SK-N-SH (cell line): ENCODE measurements at regions not wholly inside any gene's neighbourhood (a gene's known extent, or its start where the extent isn't known, plus 50 kb on each side); places are given as distances from the start of the nearest gene placed in this dataset.

Experiments
- CTCF ChIA-PET: fragments of 300-600, 350-600 bp; formaldehyde crosslinking; extraction: SDS; loops from one replicate; lab custom pipeline; 2021; lab: Yijun Ruan, JAX
- POLR2A ChIA-PET: fragments of 350-600 bp; sonication (Branson Sonifier 250); formaldehyde crosslinking; extraction: SDS; loops from one replicate; lab custom pipeline; 2020; ENCODE audit warnings: antibody characterized with exemption, inconsistent platforms; lab: Yijun Ruan, JAX
- DNase-seq: peaks from one replicate; pipeline ENCODE4 v3.0.0; 2012
- H2AFZ ChIP-seq: fragments of 200-600 bp; sonication (generic); 2 replicates; pipeline ENCODE4 v1.8.1; 2016; ENCODE audit warnings: antibody characterized with exemption, mild to moderate bottlenecking, low read depth
- H3F3A ChIP-seq: fragments of 200-600 bp; sonication (generic); replicated peaks from 2 replicates; pipeline ENCODE3; 2016; ENCODE audit warnings: antibody characterized with exemption, mild to moderate bottlenecking; ENCODE audit not compliant: insufficient read depth
- H3K27ac ChIP-seq, 2 experiments: fragments of 200-500 bp in 1 of 2; fragments of 200-600 bp in 1 of 2; sonication (Bioruptor generic) in 1 of 2; sonication (generic), shearing (Covaris generic) in 1 of 2; 2 replicates each; pipeline versions ENCODE4 v1.5.1 to v1.6.1; 2014 to 2016; ENCODE audit warnings: low read depth in 2 of 2, inconsistent platforms in 1 of 2, low read length in 1 of 2, mild to moderate bottlenecking in 1 of 2, mixed read lengths in 1 of 2
- H3K27me3 ChIP-seq: fragments of 200-600 bp; sonication (generic), shearing (Covaris generic); 2 replicates; pipeline ENCODE4 v1.6.1; 2016; ENCODE audit warnings: mixed run types; ENCODE audit not compliant: insufficient read depth
- H3K36me3 ChIP-seq, 2 experiments: fragments of 200-500 bp in 1 of 2; fragments of 200-600 bp in 1 of 2; sonication (Bioruptor generic) in 1 of 2; sonication (generic) in 1 of 2; replicated peaks in 1 of 2; 2 replicates each; pipeline versions ENCODE3 to v1.5.1; 2014 to 2016; ENCODE audit warnings: low read length in 1 of 2, mild to moderate bottlenecking in 1 of 2; ENCODE audit not compliant: insufficient read depth in 2 of 2, control insufficient read depth in 1 of 2
- H3K4me1 ChIP-seq, 2 experiments: fragments of 200-500 bp in 1 of 2; fragments of 200-600 bp in 1 of 2; sonication (Bioruptor generic) in 1 of 2; sonication (generic), shearing (Covaris generic) in 1 of 2; 2 replicates each; pipeline versions ENCODE4 v1.5.1 to v1.6.1; 2014 to 2016; ENCODE audit warnings: low read depth in 1 of 2, low read length in 1 of 2, mixed run types in 1 of 2; ENCODE audit not compliant: insufficient read depth in 2 of 2, control insufficient read depth in 1 of 2
- H3K4me2 ChIP-seq: fragments of 200-600 bp; sonication (generic), shearing (Covaris generic); 2 replicates; pipeline ENCODE4 v1.6.1; 2017; ENCODE audit warnings: mixed run types
- H3K4me3 ChIP-seq, 2 experiments: fragments of 200-500 bp in 1 of 2; fragments of 200-600 bp in 1 of 2; sonication (Bioruptor generic) in 1 of 2; sonication (generic), shearing (Covaris generic) in 1 of 2; 2 replicates each; pipeline versions ENCODE4 v1.5.1 to v1.8.1; 2014 to 2016; ENCODE audit warnings: low read depth in 2 of 2, inconsistent platforms in 1 of 2, low read length in 1 of 2, mild to moderate bottlenecking in 1 of 2, mixed read lengths in 1 of 2, moderate library complexity in 1 of 2
- H3K79me2 ChIP-seq: fragments of 200-600 bp; sonication (generic); 2 replicates; pipeline ENCODE4 v1.8.1; 2017; ENCODE audit warnings: mild to moderate bottlenecking; ENCODE audit not compliant: insufficient read depth
- H3K9ac ChIP-seq: fragments of 200-600 bp; sonication (generic); 2 replicates; pipeline ENCODE4 v1.6.1; 2017; ENCODE audit warnings: mixed run types
- H3K9me2 ChIP-seq: fragments of 200-600 bp; sonication (generic); 2 replicates; pipeline ENCODE4 v1.6.1; 2017; ENCODE audit warnings: mixed run types
- H3K9me3 ChIP-seq: fragments of 200-600 bp; sonication (generic); 2 replicates; pipeline ENCODE4 v1.6.1; 2017; ENCODE audit warnings: mixed run types, mild to moderate bottlenecking, moderate library complexity
- H4K20me1 ChIP-seq: fragments of 200-600 bp; sonication (generic); 2 replicates; pipeline ENCODE4 v1.6.1; 2017; ENCODE audit warnings: mild to moderate bottlenecking, mixed run types; ENCODE audit not compliant: insufficient read depth
- CHD2 ChIP-seq: fragments of 150-350 bp; IDR thresholded peaks from 2 replicates; pipeline ENCODE4 v1.6.1; 2018; ENCODE audit warnings: low read length; ENCODE audit not compliant: partially characterized antibody
- CTCF ChIP-seq: fragments of 200-600 bp; sonication (generic); IDR thresholded peaks from 2 replicates; pipeline ENCODE4 v1.6.1; 2017; ENCODE audit warnings: antibody characterized with exemption, mild to moderate bottlenecking, moderate library complexity
- ELF1 ChIP-seq: IDR thresholded peaks from 2 replicates; pipeline ENCODE4 v1.4.0; 2012
- EP300 ChIP-seq, 2 experiments: IDR thresholded peaks; 2 replicates each; pipeline versions ENCODE4 v1.4.0 to v1.6.1; 2012; ENCODE audit warnings: borderline replicate concordance in 1 of 2, low read depth in 1 of 2, low read length in 1 of 2
- EZH2phosphoT487 ChIP-seq: fragments of 200-600 bp; sonication (generic); IDR thresholded peaks from 2 replicates; pipeline ENCODE4 v1.6.1; 2017; ENCODE audit warnings: low read depth, mixed run types, mild to moderate bottlenecking, antibody characterized with exemption, moderate library complexity, borderline replicate concordance
- IRF3 ChIP-seq: fragments of 150-350 bp; IDR thresholded peaks from 2 replicates; pipeline ENCODE4 v1.6.1; 2016; ENCODE audit warnings: mild to moderate bottlenecking, low read depth, low read length
- MEF2A ChIP-seq: IDR thresholded peaks from 2 replicates; pipeline ENCODE4 v1.4.0; 2012; ENCODE audit warnings: low read depth, borderline replicate concordance
- MXI1 ChIP-seq: IDR thresholded peaks from 2 replicates; pipeline ENCODE4 v1.6.1; 2012; ENCODE audit warnings: mild to moderate bottlenecking, low read depth, low read length, improper control_type of control experiment
- NFIC ChIP-seq: IDR thresholded peaks from 2 replicates; pipeline ENCODE4 v1.4.0; 2012; ENCODE audit warnings: borderline replicate concordance
- NRF1 ChIP-seq: IDR thresholded peaks from 2 replicates; pipeline ENCODE4 v1.6.1; 2012; ENCODE audit warnings: low read depth, mild to moderate bottlenecking, low read length
- RCOR1 ChIP-seq: fragments of 150-350 bp; IDR thresholded peaks from 2 replicates; pipeline ENCODE4 v1.6.1; 2017; ENCODE audit warnings: antibody characterized with exemption, low read length
- RXRA ChIP-seq: IDR thresholded peaks from 2 replicates; pipeline ENCODE4 v1.4.0; 2012; ENCODE audit warnings: low read depth, mild to moderate bottlenecking, borderline replicate concordance
- SIN3A ChIP-seq: IDR thresholded peaks from 2 replicates; pipeline ENCODE4 v1.6.1; 2012; ENCODE audit warnings: low read depth, mild to moderate bottlenecking, low read length, moderate library complexity, borderline replicate concordance
- SMC3 ChIP-seq: IDR thresholded peaks from 2 replicates; pipeline ENCODE4 v1.6.1; 2012; ENCODE audit warnings: low read depth, low read length, improper control_type of control experiment
- TCF12 ChIP-seq: IDR thresholded peaks from 2 replicates; pipeline ENCODE4 v1.4.0; 2012
- USF1 ChIP-seq: IDR thresholded peaks from 2 replicates; pipeline ENCODE4 v1.4.0; 2012; ENCODE audit warnings: low read depth, borderline replicate concordance
- USF2 ChIP-seq: fragments of 150-350 bp; IDR thresholded peaks from 2 replicates; pipeline ENCODE4 v1.6.1; 2017; ENCODE audit warnings: antibody characterized with exemption, low read length, low read depth, borderline replicate concordance
- WGBS: methylation state at CpG from one replicate; pipeline ENCODE4 v1.1.6; 2017; ENCODE audit warnings: low lambda C conversion rate; 5-methylcytosine and 5-hydroxymethylcytosine counted together
- TF ChIP-seq, protein P1 (sequence below): IDR thresholded peaks from 2 replicates; pipeline ENCODE4 v1.4.0; 2012; ENCODE audit warnings: low read depth

- Histone ChIP-seq H3K27ac (no peak overlapping the region), H3K4me2 (no peak overlapping the region), H3K79me2 (no peaks in the 10 kb centered on the region), H3K27me3 (no peaks in the 10 kb centered on the region), H3F3A (peaks cover 7% of the 10 kb centered on the region), H3K9ac (no peak overlapping the region), H2AFZ (0 out of 2 replicates have a peak overlapping the region, but pooled peaks have one; percentile 69), H3K36me3 (no peaks in the 10 kb centered on the region), H4K20me1 (no peaks in the 10 kb centered on the region), H3K9me2 (no peaks in the 10 kb centered on the region), H3K4me3 (no peak overlapping the region), H3K9me3 (no peaks in the 10 kb centered on the region), H3K4me1 (peaks cover 12 to 18% of the 10 kb centered on the region in 2 experiments; a peak in 2 of 4 replicates)
- WGBS: 65% methylated on average over 6 of the region's 6 CpGs
- POLR2A ChIA-PET: no interaction called here
- DNase-seq: no peak
- CTCF ChIA-PET: interaction anchor here (1.8 kb wide), 1 partner anchor 18 kb away, joined by 5 read pairs; no protein-coding TSS in a partner anchor
- TF ChIP-seq RXRA: no peak
- TF ChIP-seq, protein P1, sequence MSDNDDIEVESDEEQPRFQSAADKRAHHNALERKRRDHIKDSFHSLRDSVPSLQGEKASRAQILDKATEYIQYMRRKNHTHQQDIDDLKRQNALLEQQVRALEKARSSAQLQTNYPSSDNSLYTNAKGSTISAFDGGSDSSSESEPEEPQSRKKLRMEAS: no peak
- TF ChIP-seq USF2: no peak
- no peak for TF ChIP-seq NFIC
- no peak for TF ChIP-seq SMC3
- no peak for TF ChIP-seq RCOR1
- TF ChIP-seq ELF1: no peak
- TF ChIP-seq EP300 (IDR thresholded peaks at IDR 0.05; ENCODE audit: borderline replicate concordance in 1 of 2, low read depth in 1 of 2, low read length in 1 of 2): no peak
- TF ChIP-seq USF1: no peak
- no peak for TF ChIP-seq MEF2A
- no peak for TF ChIP-seq IRF3
- no peak for TF ChIP-seq MXI1
- no peak for TF ChIP-seq TCF12
- TF ChIP-seq CTCF: no peak
- no peak for TF ChIP-seq SIN3A
- no peak for TF ChIP-seq CHD2
- no peak for TF ChIP-seq NRF1
- no peak for TF ChIP-seq EZH2phosphoT487
These were observed 109.4 kb upstream of the ATF7IP start for GRCh38 chr12:14256121-14256520.
